ENCODE measurements at regions not wholly inside any gene's neighbourhood (a gene's known extent, or its start where the extent isn't known, plus 50 kb on each side); places are given as distances from the start of the nearest gene placed in this dataset.

- no peak for DNase-seq (ENCODE audit: low spot score)
Measured at GRCh38 chr20:17109307-17109706, 117.5 kb upstream of the PCSK2 start.

DNA sequence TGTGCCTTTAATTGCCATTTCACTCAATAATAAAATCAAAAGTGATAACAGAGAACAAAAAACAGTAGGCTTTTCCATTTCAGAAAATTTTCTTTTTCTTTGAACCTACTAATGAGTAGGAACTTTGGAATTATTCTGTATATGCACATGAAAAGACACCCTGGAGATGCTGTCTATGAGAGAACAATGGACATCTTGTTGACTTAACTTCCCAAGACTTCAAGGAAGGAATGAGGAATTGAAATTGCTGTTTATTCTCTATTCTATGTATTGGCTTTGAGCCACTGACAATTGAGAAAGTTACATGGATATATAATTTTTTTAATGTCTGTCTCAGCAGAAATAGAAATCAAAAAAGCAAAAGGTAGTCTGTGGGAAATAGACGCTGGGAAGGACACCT is 98.6 kb upstream of the PCSK2 start:
- DNase-seq (ENCODE audit: low spot score) = no peak

DNA sequence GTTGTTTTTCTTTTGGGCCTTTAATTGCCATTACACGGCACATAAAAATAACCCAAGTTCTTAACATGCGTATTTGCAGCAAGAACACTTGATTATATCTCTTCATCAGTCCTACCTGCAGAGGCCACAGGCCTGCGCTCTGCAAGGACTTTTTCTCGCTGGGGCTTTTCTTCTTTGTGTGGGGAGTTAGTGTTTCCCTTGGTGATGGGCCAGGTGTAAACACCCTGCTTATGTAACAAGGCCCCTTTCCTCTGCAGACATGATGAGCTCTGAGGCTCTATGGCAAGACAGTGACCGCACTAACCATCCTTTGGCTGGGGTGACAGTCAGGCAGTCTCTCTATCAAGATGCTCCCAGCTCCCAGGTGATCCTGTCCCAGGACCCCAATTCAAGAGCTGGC is 97.8 kb upstream of the PCSK2 start:
- no peak for DNase-seq (ENCODE audit: low spot score)

DNA sequence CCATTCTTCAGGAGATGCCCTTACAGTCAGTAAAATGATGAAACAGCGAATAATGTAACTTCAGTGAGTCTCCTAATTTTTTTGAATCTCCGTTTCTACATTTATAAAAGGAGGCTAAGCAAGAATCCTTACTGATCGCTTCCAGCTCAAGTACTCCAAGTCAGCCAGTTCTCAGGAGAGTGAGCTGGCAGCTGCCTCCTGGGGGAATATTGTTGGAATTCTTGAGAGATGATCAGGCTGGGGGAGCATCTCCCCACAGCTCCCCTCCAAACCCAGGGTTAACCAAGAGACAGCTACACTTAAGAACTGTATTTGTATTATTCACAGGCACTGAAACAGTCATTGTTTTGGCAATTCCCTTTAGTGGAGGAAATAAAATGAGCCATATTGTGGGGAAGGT is 89.1 kb upstream of the PCSK2 start:
- no peak for DNase-seq (ENCODE audit: low spot score)

- DNase-seq (ENCODE audit: low spot score) = no peak
Measured at GRCh38 chr20:17138237-17138636, 88.6 kb upstream of the PCSK2 start.

DNA sequence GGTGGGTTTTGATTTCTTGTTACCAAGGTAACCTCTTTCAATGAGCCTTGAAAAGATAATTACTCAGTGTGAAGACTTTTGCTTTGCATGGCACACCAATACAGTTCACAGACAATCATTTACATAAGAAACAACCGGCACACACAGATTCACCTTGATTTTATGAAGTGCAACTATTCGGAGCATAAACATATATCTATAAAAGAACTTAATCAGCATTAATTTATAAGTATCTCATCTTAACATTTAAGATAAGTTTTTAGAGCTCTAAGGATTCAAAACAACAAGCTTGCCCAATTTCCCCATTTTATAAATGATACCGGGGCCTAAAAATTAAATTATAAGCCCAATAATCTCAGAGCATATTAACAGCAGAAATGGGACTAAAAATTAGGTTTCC is 85.9 kb upstream of the PCSK2 start:
- DNase-seq (ENCODE audit: low spot score) = no peak

- no peak for DNase-seq (ENCODE audit: low spot score)
Measured at GRCh38 chr20:17141568-17141967, 85.3 kb upstream of the PCSK2 start.

GRCh38 chr20:17142666-17143065 is 84.2 kb upstream of the PCSK2 start:
- DNase-seq (ENCODE audit: low spot score) = no peak

DNA sequence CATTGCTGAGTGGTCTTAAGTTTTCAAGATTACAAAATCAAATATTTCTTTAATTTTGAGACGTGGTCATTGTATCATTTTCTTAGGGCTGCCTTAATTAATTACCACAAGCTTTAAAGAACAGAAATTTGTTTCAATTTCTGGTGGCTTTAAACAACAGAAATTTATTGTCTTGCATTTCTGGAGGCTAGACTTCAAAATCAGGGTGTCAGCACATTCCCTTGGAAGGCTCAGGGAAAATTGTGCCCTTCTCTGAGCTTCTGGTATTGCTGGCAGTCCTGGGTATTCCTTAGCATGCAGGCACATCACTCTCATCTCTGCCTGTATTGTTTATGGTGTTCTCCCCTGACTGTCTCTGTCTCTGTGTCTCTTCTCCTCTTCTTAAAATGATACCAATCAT is 76.0 kb upstream of the PCSK2 start:
- DNase-seq (ENCODE audit: low spot score) = no peak

DNA sequence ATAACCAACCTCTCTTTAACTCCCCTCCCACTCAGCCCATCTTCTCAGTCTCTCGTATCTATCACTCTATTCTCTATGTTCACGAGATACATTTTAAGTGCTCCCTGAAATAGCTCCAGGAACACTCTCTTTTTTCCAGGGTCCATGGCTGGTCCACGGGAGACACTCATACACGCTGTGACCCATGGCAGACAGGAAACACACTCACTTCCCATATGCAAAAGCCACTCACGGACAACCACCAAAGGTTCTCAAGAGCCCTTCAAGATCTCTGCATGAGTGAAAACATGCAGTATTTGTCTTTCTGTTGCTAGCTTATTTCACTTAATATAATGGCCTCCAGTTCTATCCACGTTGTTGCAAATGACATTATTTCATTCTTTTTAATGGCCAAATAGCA is 71.4 kb upstream of the PCSK2 start:
- DNase-seq (ENCODE audit: low spot score) = no peak

DNA sequence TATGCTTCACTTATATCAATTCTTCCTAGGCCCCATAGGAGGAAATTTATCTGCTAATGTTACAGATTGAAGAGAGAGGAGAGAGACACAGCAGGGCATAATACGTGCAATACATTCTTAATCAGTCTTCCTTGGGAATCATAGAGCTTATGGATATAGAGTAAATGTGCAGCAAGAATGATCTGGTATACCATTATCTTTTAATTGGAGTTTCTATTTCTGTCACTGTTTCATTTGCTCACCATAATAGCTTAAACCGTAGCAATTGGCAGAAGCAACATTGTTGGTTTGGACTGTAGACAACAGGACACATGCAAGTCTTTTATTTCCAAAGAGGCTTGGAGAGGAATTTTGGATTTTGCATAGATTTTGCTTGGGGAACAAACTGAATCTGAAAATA is 68.1 kb upstream of the PCSK2 start:
- DNase-seq (ENCODE audit: low spot score) = no peak

GRCh38 chr20:17161673-17162481 is 65.0 kb upstream of the PCSK2 start:
- no peak for DNase-seq (ENCODE audit: low spot score)

GRCh38 chr20:17168026-17168612 is 58.7 kb upstream of the PCSK2 start:
- no peak for DNase-seq (ENCODE audit: low spot score)

GRCh38 chr20:17169585-17170136 is 57.2 kb upstream of the PCSK2 start:
- no peak for DNase-seq (ENCODE audit: low spot score)

GRCh38 chr20:17171746-17172280 is 55.0 kb upstream of the PCSK2 start:
- DNase-seq (ENCODE audit: low spot score) = no peak

DNA sequence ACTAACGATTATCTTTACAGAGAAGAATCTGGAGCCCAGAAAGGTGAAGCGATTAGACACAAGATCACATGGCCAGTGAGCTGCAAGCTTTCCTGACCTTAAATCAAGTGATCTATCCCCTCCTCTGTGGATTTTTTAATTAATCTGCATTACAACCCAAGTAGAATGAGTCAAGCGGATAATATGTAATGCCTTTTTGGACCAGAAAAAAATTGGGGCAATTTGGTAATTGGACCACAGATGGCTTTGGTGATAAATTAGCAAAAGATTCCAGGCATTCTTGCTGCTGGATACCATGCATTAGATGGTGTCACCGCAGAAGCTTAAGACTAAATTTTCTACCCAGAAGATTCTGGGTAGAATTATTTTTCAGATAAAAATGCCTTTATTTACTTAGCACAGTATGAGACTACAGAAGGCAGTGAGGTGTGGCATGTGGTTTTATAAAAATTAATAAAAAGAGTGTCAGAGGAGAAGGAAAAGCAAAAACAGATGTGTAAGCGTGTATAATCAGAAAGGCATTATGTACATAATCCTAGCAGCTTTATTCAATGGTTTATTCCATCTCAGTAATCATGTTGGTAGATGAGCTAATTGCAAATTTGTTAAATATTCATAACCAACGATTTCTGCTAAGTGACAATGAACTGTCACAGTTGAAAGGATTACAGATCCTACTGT is 53.9 kb upstream of the PCSK2 start:
- DNase-seq (ENCODE audit: low spot score) = no peak
